Smooth muscle cell (in vitro differentiated cells): ENCODE measurements at regions not wholly inside any gene's neighbourhood (a gene's known extent, or its start where the extent isn't known, plus 50 kb on each side); places are given as distances from the start of the nearest gene placed in this dataset.

ENCODE experiments used
- DNase-seq: peaks from one replicate; lab custom pipeline; 2025; ENCODE audit not compliant: unreplicated experiment; lab: John Stamatoyannopoulos, UW
- H2AFZ ChIP-seq: fragments of 200-600 bp; sonication (generic); 2 replicates; pipeline ENCODE4 v1.6.0; 2016; ENCODE audit warnings: antibody characterized with exemption, low read depth, mild to moderate bottlenecking
- H3F3A ChIP-seq: fragments of 200-600 bp; sonication (generic); 2 replicates; pipeline ENCODE4 v1.6.0; 2017; ENCODE audit warnings: antibody characterized with exemption, low read depth
- H3K27ac ChIP-seq: fragments of 200-600 bp; sonication (generic); 2 replicates; pipeline ENCODE4 v1.5.1; 2016; ENCODE audit warnings: low read depth, mild to moderate bottlenecking
- H3K27me3 ChIP-seq: fragments of 200-600 bp; sonication (generic); 2 replicates; pipeline ENCODE4 v1.6.1; 2016; ENCODE audit warnings: low read depth, mild to moderate bottlenecking
- H3K36me3 ChIP-seq: fragments of 200-600 bp; sonication (generic); 2 replicates; pipeline ENCODE4 v1.5.1; 2016; ENCODE audit warnings: low read depth
- H3K4me1 ChIP-seq: fragments of 200-600 bp; sonication (generic); 2 replicates; pipeline ENCODE4 v1.5.1; 2016; ENCODE audit warnings: low read depth
- H3K4me2 ChIP-seq: fragments of 200-600 bp; sonication (generic); 2 replicates; pipeline ENCODE4 v1.6.0; 2016; ENCODE audit warnings: mild to moderate bottlenecking
- H3K4me3 ChIP-seq: fragments of 200-600 bp; sonication (generic); 2 replicates; pipeline ENCODE4 v1.5.1; 2016; ENCODE audit warnings: mild to moderate bottlenecking
- H3K79me2 ChIP-seq: fragments of 200-600 bp; sonication (generic); 2 replicates; pipeline ENCODE4 v1.6.0; 2016; ENCODE audit warnings: low read depth, mild to moderate bottlenecking
- H3K9ac ChIP-seq: fragments of 200-600 bp; sonication (generic); 2 replicates; pipeline ENCODE4 v1.6.0; 2016; ENCODE audit warnings: low read depth
- H3K9me3 ChIP-seq: fragments of 200-600 bp; sonication (generic); replicated peaks from 2 replicates; pipeline ENCODE4 v1.5.1; 2016; ENCODE audit warnings: low read depth
- H4K20me1 ChIP-seq: fragments of 200-600 bp; sonication (generic); 2 replicates; pipeline ENCODE4 v1.6.0; 2016; ENCODE audit warnings: low read depth
- CTCF ChIP-seq: fragments of 200-600 bp; sonication (generic); IDR thresholded peaks from 2 replicates; pipeline ENCODE4 v1.5.1; 2017; ENCODE audit warnings: borderline replicate concordance, mild to moderate bottlenecking, antibody characterized with exemption; ENCODE audit not compliant: insufficient read depth, poor library complexity, severe bottlenecking
- WGBS: methylation state at CpG from one replicate; pipeline ENCODE4 v1.1.7; 2016; ENCODE audit warnings: low lambda C conversion rate; 5-methylcytosine and 5-hydroxymethylcytosine counted together

- Histone ChIP-seq H3K4me2 (peak overlapping the region; percentile 57), H3K79me2 (no peaks in the 10 kb centered on the region), H3K27me3 (no peaks in the 10 kb centered on the region), H3K27ac (no peak overlapping the region), H4K20me1 (no peaks in the 10 kb centered on the region), H3K9me3 (no peaks in the 10 kb centered on the region), H3K36me3 (no peaks in the 10 kb centered on the region), H3K4me3 (no peak overlapping the region), H2AFZ (no peak overlapping the region), H3K9ac (no peak overlapping the region), H3K4me1 (no peaks in the 10 kb centered on the region), H3F3A (no peaks in the 10 kb centered on the region)
- no peak for TF ChIP-seq CTCF
- DNase-seq = no peak
- WGBS = 78% methylated on average over 15 of the region's 15 CpGs
Measured at GRCh38 chr6:47376930-47377329, 67.2 kb upstream of the TNFRSF21 start.

- Histone ChIP-seq H3K36me3 (no peaks in the 10 kb centered on the region), H3K4me2 (no peak overlapping the region), H4K20me1 (no peaks in the 10 kb centered on the region), H3K9me3 (no peaks in the 10 kb centered on the region), H3K4me1 (no peaks in the 10 kb centered on the region), H3K9ac (no peak overlapping the region), H3K4me3 (no peak overlapping the region), H3F3A (no peaks in the 10 kb centered on the region), H3K27me3 (no peaks in the 10 kb centered on the region), H3K79me2 (no peaks in the 10 kb centered on the region), H3K27ac (no peak overlapping the region), H2AFZ (no peak overlapping the region)
- 84% methylated on average over 2 of the region's 2 CpGs for WGBS
- DNase-seq = no peak
- TF ChIP-seq CTCF = no peak
Measured at GRCh38 chr6:47377971-47378370, 68.3 kb upstream of the TNFRSF21 start.

- Histone ChIP-seq H3K79me2 (no peaks in the 10 kb centered on the region), H3K27ac (no peak overlapping the region), H3K4me3 (no peak overlapping the region), H3K4me2 (peak overlapping the region; percentile 20), H3K9ac (no peak overlapping the region), H3K9me3 (no peaks in the 10 kb centered on the region), H3K27me3 (no peaks in the 10 kb centered on the region), H4K20me1 (no peaks in the 10 kb centered on the region), H3K4me1 (no peaks in the 10 kb centered on the region), H3F3A (no peaks in the 10 kb centered on the region), H2AFZ (peak overlapping the region; percentile 54), H3K36me3 (no peaks in the 10 kb centered on the region)
- no peak for TF ChIP-seq CTCF
- no peak for DNase-seq
- 27% methylated on average over 2 of the region's 2 CpGs for WGBS
Measured at GRCh38 chr6:47379328-47379727, 69.6 kb upstream of the TNFRSF21 start.

- Histone ChIP-seq H3K27me3 (no peaks in the 10 kb centered on the region), H3K9ac (no peak overlapping the region), H3K9me3 (no peaks in the 10 kb centered on the region), H3K4me2 (no peak overlapping the region), H4K20me1 (no peaks in the 10 kb centered on the region), H3F3A (no peaks in the 10 kb centered on the region), H3K79me2 (no peaks in the 10 kb centered on the region), H2AFZ (no peak overlapping the region), H3K27ac (no peak overlapping the region), H3K4me3 (no peak overlapping the region), H3K36me3 (no peaks in the 10 kb centered on the region), H3K4me1 (no peaks in the 10 kb centered on the region)
- no peak for DNase-seq
- TF ChIP-seq CTCF = no peak
- WGBS = 92% methylated on average over 5 of the region's 5 CpGs
Measured at GRCh38 chr6:47380251-47380650, 70.5 kb upstream of the TNFRSF21 start.
